SKM-1 treated with dmso at 0.1 percent for 144 hours (cell line): ENCODE measurements at regions not wholly inside any gene's neighbourhood (a gene's known extent, or its start where the extent isn't known, plus 50 kb on each side); places are given as distances from the start of the nearest gene placed in this dataset.

Experiments
- DNase-seq: peaks from one replicate; lab custom pipeline; 2025; ENCODE audit not compliant: unreplicated experiment; lab: John Stamatoyannopoulos, UW

GRCh38 chr5:173383711-173384110, 55.5 kb upstream of the STC2 start:
- DNase-seq: no peak

- DNase-seq: no peak
These were observed 50.5 kb upstream of the STC2 start for GRCh38 chr5:173378727-173379126.
